ENCODE measurements at regions not wholly inside any gene's neighbourhood (a gene's known extent, or its start where the extent isn't known, plus 50 kb on each side); places are given as distances from the start of the nearest gene placed in this dataset.

GRCh38 chrX:3191796-3192195, 150.5 kb downstream of the ARSF start (continued):
- TF ChIP-seq ZNF610 (tag by site-specific recombination; IDR thresholded peaks at IDR 0.05; ENCODE audit: borderline replicate concordance) (no peak), ZNF48 (tag by site-specific recombination; IDR thresholded peaks at IDR 0.05) (no peak), IKZF3 (tag by site-specific recombination; IDR thresholded peaks at IDR 0.05) (no peak), REPIN1 (tag by site-specific recombination; IDR thresholded peaks at IDR 0.05; ENCODE audit: low read depth) (no peak), GLI4 (tag by site-specific recombination; IDR thresholded peaks at IDR 0.05) (no peak), ZNF211 (tag by site-specific recombination; IDR thresholded peaks at IDR 0.05; ENCODE audit: low read depth) (no peak)

GRCh38 chrX:3191201-3191600, 149.9 kb downstream of the ARSF start:
- no peaks in the 10 kb centered on the region for H3K36me3 ChIP-seq (ENCODE audit: control insufficient read depth in 2 of 2, insufficient read depth in 1 of 2, low read length in 2 of 2)
- POLR2A ChIA-PET: no interaction called here
- H3K27ac ChIP-seq (ENCODE audit: extremely low read depth, low read depth, low read length): no peak overlapping the region
- no peak overlapping the region for H3K4me3 ChIP-seq (ENCODE audit: low read depth, low read length)
- no peaks in the 10 kb centered on the region for H3K9me3 ChIP-seq (ENCODE audit: control insufficient read depth, insufficient read depth, low read depth, low read length)
- no peaks in the 10 kb centered on the region for H3K4me1 ChIP-seq (ENCODE audit: control insufficient read depth, insufficient read depth, low read length)
- CTCF ChIA-PET: no interaction called here
- TF ChIP-seq ZBTB11 (tag by site-specific recombination; conservative IDR thresholded peaks at IDR 0.05; ENCODE audit: low read depth) (no peak), ZNF280D (tag by site-specific recombination; IDR thresholded peaks at IDR 0.05) (no peak), ZNF157 (tag by site-specific recombination; IDR thresholded peaks at IDR 0.05) (no peak), ZNF2 (tag by site-specific recombination; IDR thresholded peaks at IDR 0.05) (no peak), GLIS2 (tag by site-specific recombination; IDR thresholded peaks at IDR 0.05) (no peak), ZNF548 (tag by site-specific recombination; IDR thresholded peaks at IDR 0.05) (no peak), ZNF768 (tag by site-specific recombination; IDR thresholded peaks at IDR 0.05) (no peak), ZSCAN30 (tag by site-specific recombination; IDR thresholded peaks at IDR 0.05) (no peak), ZNF394 (tag by site-specific recombination; IDR thresholded peaks at IDR 0.05; ENCODE audit: borderline replicate concordance) (no peak), ZNF366 (tag by site-specific recombination; conservative IDR thresholded peaks at IDR 0.05) (no peak)

GRCh38 chrX:3184176-3184930, 143.1 kb downstream of the ARSF start:
- CTCF ChIA-PET: no interaction called here
- no peak for TF ChIP-seq REPIN1 (tag by site-specific recombination; IDR thresholded peaks at IDR 0.05; ENCODE audit: low read depth)
- POLR2A ChIA-PET: no interaction called here
- H3K9me3 ChIP-seq (ENCODE audit: control insufficient read depth, insufficient read depth, low read depth, low read length): no peaks in the 10 kb centered on the region
- no peak overlapping the region for H3K27ac ChIP-seq (ENCODE audit: extremely low read depth, low read depth, low read length)
- no peaks in the 10 kb centered on the region for H3K4me1 ChIP-seq (ENCODE audit: control insufficient read depth, insufficient read depth, low read length)
- H3K36me3 ChIP-seq (ENCODE audit: control insufficient read depth in 2 of 2, insufficient read depth in 1 of 2, low read length in 2 of 2): no peaks in the 10 kb centered on the region
- H3K4me3 ChIP-seq (ENCODE audit: low read depth, low read length): no peak overlapping the region

Measured in HEK293 (cell line).